HUDEP-2 (cell line): ENCODE measurements at regions not wholly inside any gene's neighbourhood (a gene's known extent, or its start where the extent isn't known, plus 50 kb on each side); places are given as distances from the start of the nearest gene placed in this dataset.

ENCODE experiments used
- DNase-seq, 76 experiments: peaks; one replicate each; lab custom pipeline; 2025; ENCODE audit not compliant: unreplicated experiment in 76 of 76; lab: John Stamatoyannopoulos, UW

DNA sequence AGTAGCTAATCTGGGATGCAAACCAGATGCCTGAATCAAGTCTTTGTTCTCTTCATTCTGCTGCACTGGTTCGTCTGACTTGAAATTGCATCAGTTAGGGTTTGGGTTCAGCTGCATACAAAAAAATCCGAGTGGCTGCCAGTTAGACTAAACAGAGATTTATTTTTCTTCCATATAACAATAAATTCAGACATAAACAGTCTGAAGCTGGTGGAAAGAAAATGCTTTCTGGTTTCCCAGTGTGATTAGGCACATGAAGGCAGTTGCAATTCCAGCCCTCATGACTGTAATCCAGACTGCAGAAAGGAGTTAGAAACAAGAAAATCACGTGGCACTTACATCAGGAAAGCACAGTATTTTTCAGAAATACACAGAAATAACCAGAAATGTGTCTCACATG is 930.7 kb downstream of the MCTP2 start:
- DNase-seq: no peak

DNA sequence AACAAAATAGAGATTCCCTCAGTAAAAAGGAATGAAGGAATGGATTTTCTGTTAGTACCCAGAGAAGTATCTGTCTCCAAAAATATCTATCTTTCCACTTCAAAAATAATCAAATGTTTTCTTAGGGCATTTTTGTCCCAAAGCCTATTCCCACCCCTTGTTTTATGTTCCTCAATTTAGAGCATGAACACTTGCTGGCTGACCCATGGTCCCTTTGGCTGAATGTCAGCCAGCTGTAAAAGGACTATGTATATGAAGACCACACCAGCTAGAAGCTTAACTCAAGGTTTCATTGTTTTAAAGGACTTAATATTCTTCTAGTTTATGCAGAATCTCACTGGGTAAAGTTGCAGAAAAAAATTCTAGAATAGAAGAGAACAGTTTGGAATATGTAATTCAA is 931.2 kb downstream of the MCTP2 start:
- no peak for DNase-seq

GRCh38 chr15:95162967-95163531 is 931.7 kb downstream of the MCTP2 start:
- DNase-seq: no peak

- no peak for DNase-seq
Measured at GRCh38 chr15:95168152-95168551, 936.8 kb downstream of the MCTP2 start.

DNA sequence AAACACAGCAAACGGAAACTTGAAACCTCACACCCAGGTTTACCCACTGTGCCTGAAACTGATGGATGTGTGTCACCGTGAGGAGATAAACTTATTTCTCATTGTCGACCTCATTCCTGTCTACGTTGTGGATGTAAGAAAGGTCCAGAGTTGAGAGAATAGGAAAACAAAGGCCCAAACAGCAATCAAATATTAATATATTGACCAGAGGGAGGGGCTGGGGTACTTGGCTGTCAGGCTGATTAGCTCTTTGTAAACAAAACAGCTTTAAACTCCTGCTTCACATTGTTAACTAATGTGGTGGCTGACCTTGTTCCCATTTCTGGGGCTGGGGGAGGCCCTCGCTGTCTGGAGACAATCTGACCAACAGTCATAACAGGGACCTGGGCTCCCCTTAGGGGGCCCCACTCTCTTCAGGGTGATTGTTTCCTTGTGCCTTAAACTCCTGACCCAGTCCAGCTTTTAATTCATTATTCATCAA is 937.6 kb downstream of the MCTP2 start:
- DNase-seq: no peak

GRCh38 chr15:95169541-95170459 is 938.4 kb downstream of the MCTP2 start:
- no peak for DNase-seq

DNA sequence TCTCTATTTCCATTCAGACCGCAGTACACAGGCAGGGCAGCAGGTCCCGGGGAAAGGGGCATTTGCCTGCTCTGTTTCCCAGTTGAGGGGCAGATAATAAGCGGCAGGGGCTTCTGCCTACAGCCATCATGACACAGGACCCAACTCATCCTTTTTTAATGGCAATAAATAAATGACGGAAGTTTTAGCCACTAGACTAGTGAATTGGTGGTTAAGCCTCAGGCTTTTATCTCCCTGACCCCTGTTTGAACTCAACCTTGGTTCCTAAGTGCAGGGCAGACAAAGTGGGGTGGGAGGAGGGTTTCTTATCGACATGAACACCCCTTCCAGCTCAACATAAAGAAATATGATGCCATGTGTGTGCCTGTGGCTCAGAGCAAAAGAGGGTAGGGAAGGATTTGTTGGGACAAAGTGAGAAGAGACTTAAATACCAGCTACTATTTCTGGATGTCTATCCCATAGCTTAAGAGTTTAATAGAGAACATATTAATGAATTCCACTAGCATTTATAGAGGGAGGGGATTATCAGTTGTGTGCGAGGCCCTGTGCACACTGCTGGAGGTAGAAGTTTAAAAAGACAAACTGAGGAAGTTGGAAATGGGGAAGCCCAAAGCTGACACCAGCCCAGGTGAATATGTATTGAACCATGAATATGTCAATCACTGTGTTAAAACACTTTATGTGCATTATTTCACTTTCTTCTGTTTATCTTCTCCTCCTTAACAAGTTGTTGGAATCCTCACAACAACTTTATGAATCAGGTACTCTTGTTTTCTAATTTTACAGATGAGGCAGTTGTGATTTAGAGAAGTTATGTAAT is 939.4 kb downstream of the MCTP2 start:
- DNase-seq: no peak

GRCh38 chr15:95171564-95171963 is 940.2 kb downstream of the MCTP2 start:
- no peak for DNase-seq

- no peak for DNase-seq
Measured at GRCh38 chr15:95174301-95175259, 943.2 kb downstream of the MCTP2 start.

GRCh38 chr15:95175914-95176658 is 944.7 kb downstream of the MCTP2 start:
- no peak for DNase-seq

GRCh38 chr15:95176794-95177577 is 945.6 kb downstream of the MCTP2 start:
- DNase-seq: no peak

GRCh38 chr15:95180530-95180929 is 949.2 kb downstream of the MCTP2 start:
- no peak for DNase-seq

GRCh38 chr15:95182091-95182490 is 950.7 kb downstream of the MCTP2 start:
- no peak for DNase-seq

DNA sequence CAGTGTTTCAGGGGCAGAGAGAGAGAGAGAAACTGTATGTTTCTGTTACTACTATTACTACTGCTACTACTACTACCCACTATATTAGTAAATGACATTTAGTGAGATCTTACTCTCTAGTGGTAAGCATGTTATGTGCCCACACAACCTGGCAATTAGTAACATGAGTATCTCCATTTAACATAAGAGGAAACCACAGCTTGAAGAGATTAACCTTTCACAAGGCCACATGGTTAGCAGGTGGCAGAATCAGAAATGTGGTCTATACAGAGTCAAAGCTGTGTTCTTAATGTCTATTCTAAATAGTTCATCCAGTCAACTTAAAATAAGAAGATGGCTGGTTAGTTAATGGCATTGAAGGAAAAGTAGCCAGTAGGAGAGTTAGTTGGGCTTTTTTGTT is 961.6 kb downstream of the MCTP2 start:
- no peak for DNase-seq

GRCh38 chr15:95194746-95195145 is 963.4 kb downstream of the MCTP2 start:
- no peak for DNase-seq

DNA sequence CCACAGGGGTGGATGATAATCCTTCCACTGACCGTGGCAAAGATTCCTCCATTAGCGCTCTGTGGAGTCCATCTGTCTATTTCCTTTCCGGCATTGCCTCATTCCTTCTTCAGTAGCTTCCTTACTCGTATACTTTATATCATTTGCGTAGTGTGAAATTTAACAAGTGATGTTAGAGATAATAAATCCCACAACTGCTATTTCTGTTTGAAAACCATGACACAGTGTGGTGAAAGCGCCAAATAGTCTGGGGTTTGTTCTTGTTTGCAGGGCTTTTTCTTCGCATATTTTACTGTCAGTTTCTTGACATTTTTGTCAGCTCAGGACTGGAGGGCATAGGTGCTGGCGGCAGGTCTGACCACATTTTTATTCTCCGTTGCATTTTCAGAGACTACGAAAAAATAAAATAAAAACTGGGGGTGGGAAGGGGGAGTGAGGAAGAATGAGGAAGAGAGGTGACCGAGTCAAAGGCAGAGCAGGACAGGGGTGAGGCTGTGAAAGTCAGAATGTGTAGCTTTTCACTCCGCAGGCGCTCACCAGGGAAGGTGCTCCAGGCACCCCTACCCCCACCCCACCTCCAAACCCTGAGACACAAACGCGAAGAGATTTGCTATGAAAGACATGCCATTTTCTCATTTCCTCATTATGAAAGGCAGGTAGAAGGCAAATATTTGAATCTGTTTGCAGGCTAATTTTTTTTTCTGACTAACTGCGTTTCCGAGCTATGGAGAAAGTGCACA is 965.0 kb downstream of the MCTP2 start:
- DNase-seq: no peak

DNA sequence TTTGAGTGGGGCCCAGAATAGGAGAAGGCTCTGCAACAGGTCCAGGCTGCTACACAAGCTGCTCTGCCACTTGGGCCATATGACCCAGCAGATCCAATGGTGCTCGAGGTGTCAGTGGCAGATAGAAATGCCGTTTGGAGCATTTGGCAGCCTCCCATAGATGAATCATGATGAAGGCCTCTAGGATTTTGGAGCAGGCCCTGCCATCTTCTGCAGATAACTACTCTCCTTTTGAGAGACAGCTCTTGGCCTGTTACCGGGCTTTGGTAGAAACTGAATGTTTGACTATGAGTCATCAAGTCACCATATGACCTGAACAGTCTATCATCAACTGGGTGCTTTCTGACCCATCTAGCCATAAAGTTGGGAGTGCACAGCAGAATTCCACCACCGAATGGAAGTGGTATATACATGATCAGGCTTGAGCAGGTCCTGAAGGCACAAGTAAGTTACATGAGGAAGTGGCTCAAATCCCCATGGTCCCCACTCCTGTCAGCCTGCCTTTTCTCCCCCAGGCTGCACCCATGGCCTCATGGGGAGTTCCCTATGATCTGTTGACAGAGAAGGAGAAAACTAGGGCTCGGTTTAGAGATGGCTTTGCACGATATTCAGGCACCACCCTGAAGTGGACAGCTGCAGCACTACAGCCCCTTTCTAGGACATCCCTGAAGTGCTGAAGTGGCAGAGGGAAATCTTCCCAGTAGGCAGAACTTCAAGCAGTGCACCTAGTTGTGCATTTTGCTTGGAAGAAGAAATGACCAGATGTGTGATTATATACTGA is 971.4 kb downstream of the MCTP2 start:
- DNase-seq: no peak
